Neural progenitor cell (in vitro differentiated cells): ENCODE measurements at regions not wholly inside any gene's neighbourhood (a gene's known extent, or its start where the extent isn't known, plus 50 kb on each side); places are given as distances from the start of the nearest gene placed in this dataset.

Experiments
- DNase-seq: peaks from one replicate; pipeline ENCODE4 v3.0.0-alpha.2; 2016; ENCODE audit warnings: low spot score
- H2AFZ ChIP-seq: fragments of 200-600 bp; sonication (generic); replicated peaks from 2 replicates; pipeline ENCODE4 v1.6.1; 2016; ENCODE audit warnings: antibody characterized with exemption
- H3F3A ChIP-seq: fragments of 200-600 bp; sonication (generic); 2 replicates; pipeline ENCODE4 v1.6.1; 2016; ENCODE audit warnings: antibody characterized with exemption, low read depth
- H3K27ac ChIP-seq: fragments of 200-600 bp; sonication (generic); 2 replicates; pipeline ENCODE4 v1.5.1; 2016; ENCODE audit warnings: mild to moderate bottlenecking
- H3K27me3 ChIP-seq: fragments of 200-600 bp; sonication (generic); 2 replicates; pipeline ENCODE4 v1.6.1; 2016; ENCODE audit warnings: mild to moderate bottlenecking, moderate library complexity
- H3K36me3 ChIP-seq: fragments of 200-600 bp; sonication (generic); 2 replicates; pipeline ENCODE4 v1.5.1; 2016
- H3K4me1 ChIP-seq: fragments of 200-600 bp; sonication (generic); 2 replicates; pipeline ENCODE4 v1.6.1; 2016; ENCODE audit warnings: mixed run types
- H3K4me2 ChIP-seq: fragments of 200-600 bp; sonication (generic); 2 replicates; pipeline ENCODE4 v1.6.1; 2016
- H3K4me3 ChIP-seq: fragments of 200-600 bp; sonication (generic); 2 replicates; pipeline ENCODE4 v1.5.1; 2016
- H3K79me2 ChIP-seq: fragments of 200-600 bp; sonication (generic); 2 replicates; pipeline ENCODE4 v1.6.1; 2016; ENCODE audit warnings: low read depth
- H3K9ac ChIP-seq: fragments of 200-600 bp; sonication (generic); 2 replicates; pipeline ENCODE4 v1.6.1; 2016
- H3K9me3 ChIP-seq: fragments of 200-600 bp; sonication (generic); 2 replicates; pipeline ENCODE4 v1.5.1; 2016; ENCODE audit warnings: low read depth
- H4K20me1 ChIP-seq: fragments of 200-600 bp; sonication (generic); 2 replicates; pipeline ENCODE4 v1.6.1; 2016; ENCODE audit warnings: low read depth
- H3K27ac Mint-ChIP-seq: 3 replicates; pipeline ENCODE4 v1.8.0; 2021; ENCODE audit warnings: mixed read lengths
- H3K27me3 Mint-ChIP-seq: 2 replicates; pipeline ENCODE4 v1.8.0; 2022; ENCODE audit warnings: low read depth, mild to moderate bottlenecking, inconsistent platforms, moderate library complexity, mixed read lengths; ENCODE audit not compliant: insufficient read depth
- H3K36me3 Mint-ChIP-seq: 3 replicates; pipeline ENCODE4 v1.8.0; 2021; ENCODE audit warnings: mixed read lengths
- H3K4me1 Mint-ChIP-seq: 3 replicates; pipeline ENCODE4 v1.8.0; 2021; ENCODE audit warnings: mixed read lengths
- H3K4me3 Mint-ChIP-seq: 3 replicates; pipeline ENCODE4 v1.8.0; 2021; ENCODE audit warnings: mild to moderate bottlenecking, moderate library complexity, mixed read lengths
- H3K9me3 Mint-ChIP-seq: 3 replicates; pipeline ENCODE4 v1.8.0; 2020; ENCODE audit warnings: mixed read lengths
- EZH2 ChIP-seq: fragments of 200-600 bp; sonication (generic); IDR thresholded peaks from 2 replicates; pipeline ENCODE4 v1.6.1; 2017; ENCODE audit warnings: antibody characterized with exemption, mild to moderate bottlenecking, moderate library complexity
- EZH2phosphoT487 ChIP-seq: fragments of 200-600 bp; sonication (generic); IDR thresholded peaks from 2 replicates; pipeline ENCODE4 v1.6.1; 2017; ENCODE audit warnings: antibody characterized with exemption
- TF ChIP-seq, protein P1 (sequence below): fragments of 200-600 bp; sonication (generic); IDR thresholded peaks from 2 replicates; pipeline ENCODE4 v1.5.1; 2017; ENCODE audit warnings: antibody characterized with exemption, mild to moderate bottlenecking

DNA sequence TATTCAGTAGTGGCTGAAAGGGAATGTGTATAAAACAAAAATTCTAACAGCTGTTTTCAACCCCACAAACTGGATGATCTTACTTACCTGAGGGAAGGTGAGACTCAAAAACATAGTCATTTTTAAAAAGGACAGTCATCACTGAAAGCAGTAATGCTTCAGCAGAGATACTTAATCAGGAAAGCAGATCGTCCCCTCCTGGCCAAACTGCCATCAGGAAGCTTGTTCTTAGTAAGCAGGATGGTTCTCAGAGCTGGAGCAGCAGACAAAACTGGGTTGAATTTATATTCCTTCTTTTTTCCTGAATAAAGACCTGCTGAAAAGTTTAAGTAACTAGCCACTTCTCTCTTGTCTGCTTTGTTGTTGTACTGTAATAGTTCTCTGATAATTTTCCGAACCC lies 1156.5 kb downstream of the OLFM4 start:
- Mint-ChIP-seq H3K27me3 (peaks cover 3% of the 10 kb centered on the region), H3K4me1 (peaks cover 9% of the 10 kb centered on the region), H3K4me3 (no peak overlapping the region), H3K36me3 (no peaks in the 10 kb centered on the region), H3K27ac (no peak overlapping the region), H3K9me3 (no peaks in the 10 kb centered on the region)
- TF ChIP-seq EZH2phosphoT487 (no peak), EZH2 (no peak)
- TF ChIP-seq, protein P1, sequence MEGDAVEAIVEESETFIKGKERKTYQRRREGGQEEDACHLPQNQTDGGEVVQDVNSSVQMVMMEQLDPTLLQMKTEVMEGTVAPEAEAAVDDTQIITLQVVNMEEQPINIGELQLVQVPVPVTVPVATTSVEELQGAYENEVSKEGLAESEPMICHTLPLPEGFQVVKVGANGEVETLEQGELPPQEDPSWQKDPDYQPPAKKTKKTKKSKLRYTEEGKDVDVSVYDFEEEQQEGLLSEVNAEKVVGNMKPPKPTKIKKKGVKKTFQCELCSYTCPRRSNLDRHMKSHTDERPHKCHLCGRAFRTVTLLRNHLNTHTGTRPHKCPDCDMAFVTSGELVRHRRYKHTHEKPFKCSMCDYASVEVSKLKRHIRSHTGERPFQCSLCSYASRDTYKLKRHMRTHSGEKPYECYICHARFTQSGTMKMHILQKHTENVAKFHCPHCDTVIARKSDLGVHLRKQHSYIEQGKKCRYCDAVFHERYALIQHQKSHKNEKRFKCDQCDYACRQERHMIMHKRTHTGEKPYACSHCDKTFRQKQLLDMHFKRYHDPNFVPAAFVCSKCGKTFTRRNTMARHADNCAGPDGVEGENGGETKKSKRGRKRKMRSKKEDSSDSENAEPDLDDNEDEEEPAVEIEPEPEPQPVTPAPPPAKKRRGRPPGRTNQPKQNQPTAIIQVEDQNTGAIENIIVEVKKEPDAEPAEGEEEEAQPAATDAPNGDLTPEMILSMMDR = no peak
- no peaks in the 10 kb centered on the region for H3K9me3 ChIP-seq
- no peaks in the 10 kb centered on the region for H3F3A ChIP-seq
- no peaks in the 10 kb centered on the region for H3K27me3 ChIP-seq
- H3K4me2 ChIP-seq = no peak overlapping the region
- no peak overlapping the region for H3K9ac ChIP-seq
- H3K4me3 ChIP-seq = no peak overlapping the region
- no peaks in the 10 kb centered on the region for H4K20me1 ChIP-seq
- DNase-seq = no peak
- H3K36me3 ChIP-seq = no peaks in the 10 kb centered on the region
- H3K27ac ChIP-seq = no peak overlapping the region
- peaks cover 10% of the 10 kb centered on the region for H3K4me1 ChIP-seq
- H2AFZ ChIP-seq = peak overlapping the region; percentile 48
- H3K79me2 ChIP-seq = no peaks in the 10 kb centered on the region

DNA sequence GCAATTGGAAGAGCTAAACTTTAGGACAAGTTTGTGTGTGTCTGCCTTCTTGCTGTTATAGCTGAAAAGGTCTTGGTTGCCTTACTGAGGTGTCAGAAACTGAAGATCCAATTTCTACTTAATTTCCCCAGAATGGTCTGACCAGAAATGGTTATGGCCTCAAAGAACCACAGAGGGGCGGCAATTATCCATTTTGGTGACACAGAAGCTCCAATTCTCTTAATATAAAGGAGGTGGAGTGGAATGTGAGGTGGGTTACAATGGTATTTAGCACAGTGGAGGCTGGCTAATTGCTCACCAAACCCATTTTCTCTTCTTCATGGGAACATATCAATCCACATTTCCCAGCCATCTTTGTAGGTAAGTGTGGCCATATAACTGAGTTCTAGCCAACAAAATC lies 1157.2 kb downstream of the OLFM4 start:
- Mint-ChIP-seq H3K9me3 (no peaks in the 10 kb centered on the region), H3K36me3 (no peaks in the 10 kb centered on the region), H3K27me3 (peaks cover 3% of the 10 kb centered on the region), H3K4me3 (no peak overlapping the region), H3K27ac (no peak overlapping the region), H3K4me1 (peaks cover 6% of the 10 kb centered on the region)
- H3K9ac ChIP-seq = no peak overlapping the region
- TF ChIP-seq EZH2 (no peak), EZH2phosphoT487 (no peak)
- TF ChIP-seq, protein P1 = peak; percentile 80
- no peak overlapping the region for H3K4me3 ChIP-seq
- peak; percentile 73 for DNase-seq
- no peak overlapping the region for H3K4me2 ChIP-seq
- H3K27me3 ChIP-seq = no peaks in the 10 kb centered on the region
- peaks cover 8% of the 10 kb centered on the region for H3K4me1 ChIP-seq
- no peaks in the 10 kb centered on the region for H4K20me1 ChIP-seq
- H3F3A ChIP-seq = no peaks in the 10 kb centered on the region
- H3K27ac ChIP-seq = no peak overlapping the region
- H2AFZ ChIP-seq = peak overlapping the region; percentile 48
- H3K79me2 ChIP-seq = no peaks in the 10 kb centered on the region
- H3K36me3 ChIP-seq = no peaks in the 10 kb centered on the region
- H3K9me3 ChIP-seq = no peaks in the 10 kb centered on the region

DNA sequence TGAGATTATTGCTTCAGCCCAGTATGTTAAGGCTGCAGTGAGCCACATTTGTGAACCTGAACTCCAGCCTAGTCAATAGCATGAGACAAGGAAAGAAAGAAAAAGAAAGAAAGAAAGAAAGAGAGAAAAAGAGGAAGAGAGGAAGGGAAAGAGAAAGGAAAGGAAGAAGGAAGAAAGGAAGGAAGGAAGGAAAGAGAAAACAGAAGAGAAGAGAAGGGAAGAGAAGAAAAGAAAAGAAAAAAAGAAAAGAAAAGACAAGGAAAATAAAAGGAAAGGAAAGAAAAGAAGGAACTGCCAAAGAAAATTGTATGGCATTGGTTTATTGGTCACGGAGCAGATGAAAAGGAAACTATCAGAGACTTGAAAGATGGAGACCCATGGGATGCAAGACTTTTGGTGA lies 1158.8 kb downstream of the OLFM4 start:
- H2AFZ ChIP-seq = peak overlapping the region; percentile 38
- Mint-ChIP-seq H3K4me3 (no peak overlapping the region), H3K9me3 (no peaks in the 10 kb centered on the region), H3K4me1 (peaks cover 6% of the 10 kb centered on the region), H3K27ac (no peak overlapping the region), H3K27me3 (peaks cover 3% of the 10 kb centered on the region), H3K36me3 (no peaks in the 10 kb centered on the region)
- no peaks in the 10 kb centered on the region for H3K27me3 ChIP-seq
- no peak overlapping the region for H3K9ac ChIP-seq
- no peak overlapping the region for H3K4me3 ChIP-seq
- H3K36me3 ChIP-seq = no peaks in the 10 kb centered on the region
- no peak overlapping the region for H3K27ac ChIP-seq
- no peak overlapping the region for H3K4me2 ChIP-seq
- DNase-seq = no peak
- H4K20me1 ChIP-seq = no peaks in the 10 kb centered on the region
- H3K4me1 ChIP-seq = peaks cover 8% of the 10 kb centered on the region
- TF ChIP-seq EZH2phosphoT487 (no peak), EZH2 (no peak)
- TF ChIP-seq, protein P1 = no peak
- no peaks in the 10 kb centered on the region for H3K79me2 ChIP-seq
- H3K9me3 ChIP-seq = no peaks in the 10 kb centered on the region
- H3F3A ChIP-seq = no peaks in the 10 kb centered on the region
